Lower lobe of right lung (tissue), 2 donors: ENCODE measurements at regions not wholly inside any gene's neighbourhood (a gene's known extent, or its start where the extent isn't known, plus 50 kb on each side); places are given as distances from the start of the nearest gene placed in this dataset.

Experiments used
- ATAC-seq, 2 donors: fragments of 200-7000 bp; cut with Tn5 transposase; one replicate each; pipeline ENCODE4 v1.9.1; 2020 to 2022; ENCODE audit warnings: mild to moderate bottlenecking in 2 of 2, moderate library complexity in 2 of 2
- DNase-seq: peaks from one replicate; pipeline ENCODE4 v3.0.0-alpha.2; 2020
- H3K27ac ChIP-seq: fragments of 200-600 bp; one replicate; pipeline ENCODE4 v1.8.0; 2022
- H3K27me3 ChIP-seq: fragments of 200-600 bp; one replicate; pipeline ENCODE4 v1.8.0; 2022; ENCODE audit warnings: low read depth
- H3K36me3 ChIP-seq: fragments of 200-600 bp; one replicate; pipeline ENCODE4 v1.8.0; 2022; ENCODE audit warnings: mild to moderate bottlenecking
- H3K4me1 ChIP-seq: fragments of 200-600 bp; one replicate; pipeline ENCODE4 v1.8.0; 2022
- H3K4me3 ChIP-seq: fragments of 200-600 bp; one replicate; pipeline ENCODE4 v1.8.0; 2022; ENCODE audit warnings: mild to moderate bottlenecking
- H3K9me3 ChIP-seq: fragments of 200-600 bp; one replicate; pipeline ENCODE4 v1.8.0; 2022
- CTCF ChIP-seq: fragments of 200-600 bp; IDR thresholded peaks from one replicate; pipeline ENCODE4 v1.8.0; 2022; ENCODE audit warnings: antibody characterized with exemption, mild to moderate bottlenecking
- intact Hi-C: fragments of 100-400 bp; cut with DNase I; formaldehyde crosslinking; loops from one replicate; pipeline ENCODE4 v1.11.0; 2022
- donor health status: DM: no; HTN: yes; CAD: no; lungs with severe emphysema.

- Histone ChIP-seq H3K4me1 (no peaks in the 10 kb centered on the region), H3K27me3 (no peaks in the 10 kb centered on the region), H3K9me3 (no peaks in the 10 kb centered on the region), H3K36me3 (no peaks in the 10 kb centered on the region), H3K4me3 (no peak overlapping the region), H3K27ac (no peak overlapping the region)
- intact Hi-C loops, result no loop called here
- ATAC-seq, result no peak
- no peak for DNase-seq
- TF ChIP-seq CTCF, result no peak
Observed at GRCh38 chr12:88334271-88334670, 192.2 kb downstream of the TMTC3 start.

GRCh38 chr12:88336076-88336739, 194.1 kb downstream of the TMTC3 start:
- Histone ChIP-seq H3K27ac (no peak overlapping the region), H3K4me1 (no peaks in the 10 kb centered on the region), H3K9me3 (no peaks in the 10 kb centered on the region), H3K4me3 (no peak overlapping the region), H3K27me3 (no peaks in the 10 kb centered on the region), H3K36me3 (no peaks in the 10 kb centered on the region)
- intact Hi-C loops, result no loop called here
- TF ChIP-seq CTCF, result no peak
- no peak for ATAC-seq
- no peak for DNase-seq

GRCh38 chr12:88338486-88338885, 196.4 kb downstream of the TMTC3 start:
- H3K27ac ChIP-seq, result no peak overlapping the region
- no peaks in the 10 kb centered on the region for H3K27me3 ChIP-seq
- H3K36me3 ChIP-seq, result no peaks in the 10 kb centered on the region
- no peak for DNase-seq
- H3K4me3 ChIP-seq, result no peak overlapping the region
- intact Hi-C loops, result no loop called here
- H3K9me3 ChIP-seq, result no peaks in the 10 kb centered on the region
- no peaks in the 10 kb centered on the region for H3K4me1 ChIP-seq
- no peak for TF ChIP-seq CTCF
- ATAC-seq, result no peak

GRCh38 chr12:88339254-88339949, 197.3 kb downstream of the TMTC3 start:
- H3K9me3 ChIP-seq, result no peaks in the 10 kb centered on the region
- TF ChIP-seq CTCF, result no peak
- no peaks in the 10 kb centered on the region for H3K36me3 ChIP-seq
- H3K4me3 ChIP-seq, result no peak overlapping the region
- no peak for DNase-seq
- H3K4me1 ChIP-seq, result no peaks in the 10 kb centered on the region
- intact Hi-C loops, result no loop called here
- H3K27ac ChIP-seq, result no peak overlapping the region
- H3K27me3 ChIP-seq, result no peaks in the 10 kb centered on the region
- ATAC-seq, result no peak

- Histone ChIP-seq H3K27me3 (no peaks in the 10 kb centered on the region), H3K27ac (no peak overlapping the region), H3K4me3 (no peak overlapping the region), H3K36me3 (no peaks in the 10 kb centered on the region), H3K4me1 (no peaks in the 10 kb centered on the region), H3K9me3 (no peaks in the 10 kb centered on the region)
- TF ChIP-seq CTCF, result no peak
- DNase-seq (no peak), ATAC-seq (no peak)
- intact Hi-C loops, result no loop called here
Observed at GRCh38 chr12:88339966-88340365, 197.9 kb downstream of the TMTC3 start.
